Ascending aorta (tissue), 2 donors: ENCODE measurements at regions not wholly inside any gene's neighbourhood (a gene's known extent, or its start where the extent isn't known, plus 50 kb on each side); places are given as distances from the start of the nearest gene placed in this dataset.

ENCODE experiments used
- DNase-seq, 2 donors: peaks; one replicate each; pipeline ENCODE4 v3.0.0-alpha.2; 2019; ENCODE audit warnings: low spot score in 2 of 2
- H3K27ac ChIP-seq, 2 donors: fragments of 200-600 bp; sonication (generic); one replicate each; pipeline ENCODE4 v1.5.1; 2016 to 2017; ENCODE audit warnings: mild to moderate bottlenecking in 1 of 2
- H3K27me3 ChIP-seq: fragments of 200-600 bp; sonication (generic); one replicate; pipeline ENCODE4 v1.5.1; 2017
- H3K36me3 ChIP-seq, 2 donors: fragments of 200-600 bp; sonication (generic); one replicate each; pipeline ENCODE4 v1.5.1; 2016
- H3K4me1 ChIP-seq, 2 donors: fragments of 200-600 bp; sonication (generic); one replicate each; pipeline ENCODE4 v1.5.1; 2016 to 2017; ENCODE audit warnings: mild to moderate bottlenecking in 1 of 2
- H3K4me3 ChIP-seq, 2 donors: fragments of 200-600 bp; sonication (generic); one replicate each; pipeline ENCODE4 v1.5.1; 2016 to 2017; ENCODE audit warnings: mild to moderate bottlenecking in 1 of 2
- H3K9me3 ChIP-seq, 2 donors: fragments of 200-600 bp; sonication (generic); one replicate each; pipeline ENCODE4 v1.5.1; 2016
- CTCF ChIP-seq, 3 experiments: fragments of 200-600 bp in 2 of 3; fragments of 450-650 bp in 1 of 3; sonication (generic) in 2 of 3; IDR thresholded peaks; one replicate each; pipeline ENCODE4 v1.5.1; 2016 to 2019; ENCODE audit warnings: antibody characterized with exemption in 3 of 3, mild to moderate bottlenecking in 1 of 3, moderate library complexity in 1 of 3
- intact Hi-C: fragments of 100-400 bp; cut with DNase I; formaldehyde crosslinking; loops from one replicate; pipeline ENCODE4 v1.15.1; 2023

- no peaks in the 10 kb centered on the region for H3K9me3 ChIP-seq
- H3K4me3 ChIP-seq, result no peak overlapping the region
- no peak for DNase-seq
- H3K27ac ChIP-seq, result peak overlapping the region in 1 of 2 donors; percentile 70
- H3K27me3 ChIP-seq, result no peaks in the 10 kb centered on the region
- H3K36me3 ChIP-seq, result no peaks in the 10 kb centered on the region
- H3K4me1 ChIP-seq, result peaks cover 0 to 12% of the 10 kb centered on the region in 2 donors
- intact Hi-C loops, result loop anchor here (2.0 kb wide), 2 partner anchors 26 to 92 kb away; no protein-coding TSS in a partner anchor
- TF ChIP-seq CTCF (IDR thresholded peaks at IDR 0.05), result no peak
Observed at GRCh38 chr2:74740395-74740740, 86.3 kb downstream of the SEMA4F start.

- Histone ChIP-seq H3K36me3 (no peaks in the 10 kb centered on the region), H3K4me3 (peak overlapping the region in 1 of 2 donors; percentile 17), H3K9me3 (no peaks in the 10 kb centered on the region), H3K4me1 (peaks cover 0 to 12% of the 10 kb centered on the region in 2 donors), H3K27ac (peak overlapping the region; percentile 70 to 75), H3K27me3 (no peaks in the 10 kb centered on the region)
- TF ChIP-seq CTCF (IDR thresholded peaks at IDR 0.05), result no peak
- DNase-seq, result peak; percentile 70 to 92
- intact Hi-C loops, result loop anchor here (1.0 to 2.0 kb wide), 3 partner anchors 26 to 92 kb away; no protein-coding TSS in a partner anchor
Observed at GRCh38 chr2:74740741-74741431, 86.8 kb downstream of the SEMA4F start.

- DNase-seq, result no peak
Observed at GRCh38 chr2:74741629-74742028, 87.6 kb downstream of the SEMA4F start.

GRCh38 chr2:74742471-74742870 is 88.4 kb downstream of the SEMA4F start:
- no peak for DNase-seq
- Histone ChIP-seq H3K36me3 (no peaks in the 10 kb centered on the region), H3K9me3 (no peaks in the 10 kb centered on the region), H3K4me1 (peaks cover 0 to 12% of the 10 kb centered on the region in 2 donors), H3K27me3 (no peaks in the 10 kb centered on the region), H3K27ac (no peak overlapping the region), H3K4me3 (no peak overlapping the region)
- intact Hi-C loops, result no loop called here
- TF ChIP-seq CTCF (IDR thresholded peaks at IDR 0.05), result no peak

More at GRCh38 chr2:74741629-74742028, 87.6 kb downstream of the SEMA4F start:
- peaks cover 0 to 12% of the 10 kb centered on the region in 2 donors for H3K4me1 ChIP-seq
- no peaks in the 10 kb centered on the region for H3K27me3 ChIP-seq
- TF ChIP-seq CTCF (IDR thresholded peaks at IDR 0.05), result no peak
- H3K27ac ChIP-seq, result peak overlapping the region; percentile 70 to 75
- H3K4me3 ChIP-seq, result no peak overlapping the region
- no peaks in the 10 kb centered on the region for H3K36me3 ChIP-seq
- H3K9me3 ChIP-seq, result no peaks in the 10 kb centered on the region
- intact Hi-C loops, result loop anchor here (1.0 to 2.0 kb wide), 3 partner anchors 27 to 91 kb away; no protein-coding TSS in a partner anchor

- Histone ChIP-seq H3K27me3 (no peaks in the 10 kb centered on the region), H3K36me3 (no peaks in the 10 kb centered on the region), H3K9me3 (no peaks in the 10 kb centered on the region), H3K27ac (no peak overlapping the region), H3K4me3 (no peak overlapping the region), H3K4me1 (peaks cover 0 to 12% of the 10 kb centered on the region in 2 donors)
- intact Hi-C loops, result no loop called here
- no peak for TF ChIP-seq CTCF (IDR thresholded peaks at IDR 0.05)
- DNase-seq, result no peak
Observed at GRCh38 chr2:74743039-74743438, 89.0 kb downstream of the SEMA4F start.
